ENCODE measurements at regions not wholly inside any gene's neighbourhood (a gene's known extent, or its start where the extent isn't known, plus 50 kb on each side); places are given as distances from the start of the nearest gene placed in this dataset.

DNA sequence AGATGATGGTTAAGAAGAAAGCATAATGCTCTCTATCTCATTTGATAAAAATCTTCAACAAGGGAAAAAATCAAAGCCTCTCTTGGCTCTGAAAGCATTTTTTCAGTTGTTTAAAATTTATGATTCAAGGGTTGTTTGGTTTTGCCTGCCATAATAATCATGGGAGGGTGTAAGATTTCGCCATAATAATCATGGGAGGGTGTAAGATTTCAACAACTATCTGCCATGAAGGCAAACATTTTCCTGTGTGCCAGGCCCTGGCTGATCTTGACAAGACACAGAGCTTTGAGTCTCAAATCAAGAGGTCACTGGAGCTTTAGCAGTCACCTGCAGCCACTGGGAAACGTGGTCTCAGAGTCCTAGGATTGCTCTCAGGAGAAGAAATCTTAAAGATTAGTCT, 175.1 kb upstream of the PIEZO2 start:
- H3K36me3 Mint-ChIP-seq (ENCODE audit: low read depth), result no peaks in the 10 kb centered on the region
- peaks cover 3% of the 10 kb centered on the region for H3K27me3 Mint-ChIP-seq
- no peaks in the 10 kb centered on the region for H3K9me3 Mint-ChIP-seq
- no peaks in the 10 kb centered on the region for H3K4me1 Mint-ChIP-seq (ENCODE audit: low read depth)
- H3K4me3 Mint-ChIP-seq, result no peak overlapping the region
- no peak overlapping the region for H3K27ac Mint-ChIP-seq
- intact Hi-C loops (cut with micrococcal nuclease), result no loop called here

DNA sequence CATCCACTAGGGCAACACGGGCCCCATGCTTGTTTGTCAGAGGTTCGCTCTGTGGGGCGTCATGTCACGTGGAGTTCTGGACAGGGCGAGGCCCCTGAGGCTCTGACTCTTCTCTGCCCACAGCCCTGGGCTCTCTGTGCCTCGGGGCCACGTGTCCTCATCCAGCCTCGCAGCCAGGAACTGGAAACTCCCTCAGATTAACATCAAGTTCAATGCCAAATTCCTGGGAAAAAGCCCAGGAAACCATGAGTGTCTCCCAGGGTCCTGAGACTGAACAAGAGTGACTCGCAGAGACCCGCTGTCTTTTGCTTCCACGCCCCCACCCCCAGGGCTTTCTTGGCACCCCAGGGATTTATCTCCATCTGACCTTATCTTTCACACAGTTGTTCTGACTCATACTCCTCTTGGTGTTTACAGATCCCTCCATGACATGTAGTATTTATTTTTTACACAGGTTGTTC, 174.0 kb upstream of the PIEZO2 start:
- Mint-ChIP-seq H3K4me3 (no peak overlapping the region), H3K36me3 (ENCODE audit: low read depth) (no peaks in the 10 kb centered on the region), H3K4me1 (ENCODE audit: low read depth) (no peaks in the 10 kb centered on the region), H3K27ac (no peak overlapping the region), H3K27me3 (peaks cover 3% of the 10 kb centered on the region), H3K9me3 (no peaks in the 10 kb centered on the region)
- intact Hi-C loops (cut with micrococcal nuclease), result no loop called here

DNA sequence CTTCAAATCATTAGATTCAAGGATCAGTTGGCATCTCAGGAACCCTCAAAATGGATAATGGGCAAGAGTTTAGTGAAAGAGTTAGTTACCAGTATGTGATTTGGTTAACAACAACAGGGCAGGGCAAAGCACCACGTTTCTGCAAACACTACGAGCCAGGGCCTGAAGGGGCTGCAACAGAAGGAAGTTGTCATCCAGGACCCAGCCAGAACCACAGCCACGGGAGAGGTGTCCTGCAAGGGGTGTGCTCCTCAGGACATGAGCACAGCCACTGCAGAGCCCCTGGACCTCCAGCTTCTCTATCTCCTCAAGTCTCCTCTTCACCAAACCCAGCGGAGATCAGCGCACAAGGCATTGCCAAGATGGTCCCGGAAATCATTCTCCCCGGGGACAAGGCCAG, 173.3 kb upstream of the PIEZO2 start:
- no peak overlapping the region for H3K4me3 Mint-ChIP-seq
- no peak overlapping the region for H3K27ac Mint-ChIP-seq
- intact Hi-C loops (cut with micrococcal nuclease), result no loop called here
- no peaks in the 10 kb centered on the region for H3K36me3 Mint-ChIP-seq (ENCODE audit: low read depth)
- H3K9me3 Mint-ChIP-seq, result no peaks in the 10 kb centered on the region
- H3K27me3 Mint-ChIP-seq, result peaks cover 3% of the 10 kb centered on the region
- no peaks in the 10 kb centered on the region for H3K4me1 Mint-ChIP-seq (ENCODE audit: low read depth)

DNA sequence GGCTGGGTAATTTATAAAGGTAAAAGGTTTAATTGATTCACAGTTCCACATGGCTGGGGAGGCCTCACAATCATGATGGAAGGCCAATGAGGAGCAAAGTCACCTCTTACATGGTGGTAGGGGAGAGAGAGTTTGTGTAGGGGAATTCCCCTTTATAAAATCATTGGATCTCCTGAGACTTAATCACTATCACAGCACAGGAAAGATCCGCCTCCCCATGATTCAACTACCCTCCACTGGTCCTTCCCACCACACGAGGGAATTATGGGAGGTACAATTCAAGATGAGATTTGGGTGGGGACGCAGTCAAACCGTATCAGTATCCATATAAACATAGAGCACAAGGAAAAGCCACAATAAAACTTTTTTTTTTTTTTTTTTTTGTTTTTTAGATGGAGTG, 172.6 kb upstream of the PIEZO2 start:
- H3K27me3 Mint-ChIP-seq, result peaks cover 3% of the 10 kb centered on the region
- no peaks in the 10 kb centered on the region for H3K36me3 Mint-ChIP-seq (ENCODE audit: low read depth)
- no peaks in the 10 kb centered on the region for H3K9me3 Mint-ChIP-seq
- H3K27ac Mint-ChIP-seq, result no peak overlapping the region
- H3K4me1 Mint-ChIP-seq (ENCODE audit: low read depth), result no peaks in the 10 kb centered on the region
- intact Hi-C loops (cut with micrococcal nuclease), result no loop called here
- no peak overlapping the region for H3K4me3 Mint-ChIP-seq

DNA sequence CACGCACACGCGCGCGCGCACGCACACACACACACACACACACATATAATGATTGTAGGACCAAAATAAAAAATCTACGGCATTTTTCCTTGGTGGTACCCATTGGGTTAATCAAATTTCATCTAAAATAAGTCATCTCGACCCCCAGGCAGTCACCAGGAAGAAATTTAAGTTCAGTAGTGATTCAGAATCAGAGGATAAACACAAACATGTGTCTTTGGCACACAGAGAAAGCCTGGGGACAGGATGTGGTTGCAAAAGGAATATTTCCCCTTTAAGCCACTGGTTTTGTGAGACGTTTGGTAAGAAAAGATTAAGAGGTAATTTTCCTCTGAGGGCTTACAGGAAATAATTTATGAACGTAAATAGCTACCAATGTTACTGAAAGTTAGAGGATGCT, 171.6 kb upstream of the PIEZO2 start:
- H3K27ac Mint-ChIP-seq, result no peak overlapping the region
- intact Hi-C loops (cut with micrococcal nuclease), result no loop called here
- peaks cover 3% of the 10 kb centered on the region for H3K27me3 Mint-ChIP-seq
- no peaks in the 10 kb centered on the region for H3K36me3 Mint-ChIP-seq (ENCODE audit: low read depth)
- H3K4me3 Mint-ChIP-seq, result no peak overlapping the region
- no peaks in the 10 kb centered on the region for H3K4me1 Mint-ChIP-seq (ENCODE audit: low read depth)
- no peaks in the 10 kb centered on the region for H3K9me3 Mint-ChIP-seq

DNA sequence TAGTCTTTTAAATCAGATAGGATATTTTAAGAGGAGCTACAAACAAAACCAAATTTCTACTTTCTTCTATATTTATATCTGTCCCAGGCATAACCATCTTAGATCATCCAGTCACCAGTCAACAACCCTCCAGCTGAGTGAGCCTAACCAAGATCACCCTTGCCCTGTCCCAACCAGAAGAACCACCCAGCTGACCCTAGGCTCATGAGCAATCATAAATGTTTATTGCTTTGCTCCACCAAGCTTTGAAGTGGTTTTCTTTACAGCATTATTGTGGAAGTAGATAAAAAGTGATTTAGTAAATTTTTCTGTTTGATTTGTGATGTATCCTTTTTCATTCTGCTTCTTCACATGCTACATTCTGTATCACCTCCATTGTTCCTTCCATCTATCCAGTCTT, 167.2 kb upstream of the PIEZO2 start:
- intact Hi-C loops (cut with micrococcal nuclease), result no loop called here

DNA sequence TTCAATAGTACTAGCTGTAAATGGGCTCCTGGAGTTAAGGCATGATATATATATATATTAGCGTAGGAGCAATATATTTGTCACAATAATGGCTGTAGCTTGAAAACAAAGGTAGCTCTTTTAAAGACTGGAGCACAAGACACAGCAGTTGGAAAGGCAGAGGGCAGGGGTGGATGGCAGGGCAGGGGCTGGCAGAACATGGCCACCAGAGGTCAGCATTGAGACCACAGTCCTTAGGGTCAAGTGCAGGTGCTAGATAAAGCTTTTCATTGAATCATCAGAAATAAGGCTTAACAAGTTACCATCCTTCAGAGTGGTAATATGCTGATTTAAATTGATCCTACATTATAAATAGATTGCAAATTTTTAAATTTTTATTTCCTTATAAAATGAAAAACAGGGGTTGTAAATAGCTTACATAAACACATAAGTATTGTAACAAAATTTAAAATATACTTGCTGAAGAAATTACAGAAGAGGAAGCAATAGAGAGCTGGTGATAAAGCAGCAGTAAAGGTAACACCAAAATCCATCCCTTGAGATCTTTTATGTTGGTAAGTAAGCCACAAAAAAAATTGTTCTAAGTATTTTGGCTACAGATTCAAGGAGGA, 161.2 kb upstream of the PIEZO2 start:
- Mint-ChIP-seq H3K4me3 (no peak overlapping the region), H3K4me1 (ENCODE audit: low read depth) (peaks cover 6% of the 10 kb centered on the region), H3K36me3 (ENCODE audit: low read depth) (no peaks in the 10 kb centered on the region), H3K27ac (no peak overlapping the region), H3K27me3 (no peaks in the 10 kb centered on the region), H3K9me3 (no peaks in the 10 kb centered on the region)
- intact Hi-C loops (cut with micrococcal nuclease), result loop anchor here (2.0 to 5.0 kb wide), 2 partner anchors 77 to 242 kb away; no protein-coding TSS in a partner anchor

More for the DNA sequence above, 167.2 kb upstream of the PIEZO2 start:
- Mint-ChIP-seq H3K9me3 (no peaks in the 10 kb centered on the region), H3K27ac (no peak overlapping the region), H3K4me1 (ENCODE audit: low read depth) (no peaks in the 10 kb centered on the region), H3K27me3 (peaks cover 3% of the 10 kb centered on the region), H3K4me3 (no peak overlapping the region), H3K36me3 (ENCODE audit: low read depth) (no peaks in the 10 kb centered on the region)

DNA sequence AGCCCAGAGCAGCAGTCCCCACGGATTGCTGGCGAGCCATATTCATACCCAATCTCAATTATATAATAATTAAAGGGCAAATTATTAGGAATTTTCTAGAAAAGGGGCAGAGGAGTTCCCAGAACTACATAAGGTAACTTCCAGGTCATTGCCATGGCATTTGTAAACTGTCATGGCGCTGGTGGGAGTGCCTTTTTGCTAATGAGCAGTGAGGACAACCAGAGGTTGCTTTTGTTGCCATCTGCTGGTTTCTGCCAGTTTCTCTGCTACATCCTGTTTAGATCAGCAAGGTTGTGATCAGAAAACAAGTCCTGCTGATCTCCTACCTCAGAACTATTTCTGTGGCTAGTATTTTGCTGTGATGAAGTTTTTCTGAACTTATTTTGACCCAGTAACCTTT, 159.8 kb upstream of the PIEZO2 start:
- H3K9me3 Mint-ChIP-seq, result peaks cover 3% of the 10 kb centered on the region
- intact Hi-C loops (cut with micrococcal nuclease), result no loop called here
- H3K36me3 Mint-ChIP-seq (ENCODE audit: low read depth), result no peaks in the 10 kb centered on the region
- H3K27ac Mint-ChIP-seq, result no peak overlapping the region
- no peak overlapping the region for H3K4me3 Mint-ChIP-seq
- H3K4me1 Mint-ChIP-seq (ENCODE audit: low read depth), result peaks cover 6% of the 10 kb centered on the region
- H3K27me3 Mint-ChIP-seq, result no peaks in the 10 kb centered on the region

DNA sequence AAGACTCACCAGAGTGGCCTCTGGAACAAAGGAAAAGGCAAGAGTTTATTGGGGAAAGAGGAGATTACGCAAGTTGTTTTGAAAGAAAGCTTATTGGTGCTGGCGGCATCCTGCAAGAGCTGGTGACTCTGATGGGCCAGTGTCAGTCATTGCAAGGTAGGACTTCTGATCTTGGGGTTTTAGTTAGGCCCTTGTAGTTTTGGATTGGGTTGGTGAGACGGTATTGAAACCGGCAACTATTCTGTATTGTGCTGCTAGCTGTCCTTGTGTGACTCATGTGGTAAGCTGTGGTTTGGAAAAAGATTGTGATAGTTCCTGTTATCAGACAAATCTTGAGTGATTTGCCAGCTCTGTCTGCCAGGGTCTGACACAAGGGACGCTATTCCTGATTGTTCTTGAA, 159.1 kb upstream of the PIEZO2 start:
- Mint-ChIP-seq H3K4me3 (no peak overlapping the region), H3K27me3 (no peaks in the 10 kb centered on the region), H3K27ac (no peak overlapping the region), H3K9me3 (peaks cover 6% of the 10 kb centered on the region), H3K4me1 (ENCODE audit: low read depth) (peaks cover 6% of the 10 kb centered on the region), H3K36me3 (ENCODE audit: low read depth) (no peaks in the 10 kb centered on the region)
- intact Hi-C loops (cut with micrococcal nuclease), result no loop called here

DNA sequence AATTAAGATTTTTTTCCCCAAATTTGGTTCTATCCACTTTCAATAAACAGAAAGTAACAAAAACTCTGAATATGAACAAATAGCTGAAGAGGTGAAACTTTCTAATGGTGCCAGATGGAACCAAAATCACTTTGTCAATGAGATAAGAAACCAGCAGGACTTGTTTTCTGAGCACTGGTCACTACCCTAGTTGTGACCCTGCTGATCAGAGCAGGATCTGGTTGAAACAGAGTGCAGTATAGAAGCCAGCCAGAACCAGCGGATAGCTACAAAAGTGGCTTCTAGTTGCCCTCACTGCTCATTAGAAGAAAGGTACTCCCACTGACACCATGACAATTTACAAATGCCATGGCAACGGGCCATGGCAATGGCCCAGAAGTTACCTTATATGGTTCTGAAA, 158.3 kb upstream of the PIEZO2 start:
- Mint-ChIP-seq H3K4me1 (ENCODE audit: low read depth) (peaks cover 6% of the 10 kb centered on the region), H3K4me3 (no peak overlapping the region), H3K27me3 (no peaks in the 10 kb centered on the region), H3K36me3 (ENCODE audit: low read depth) (no peaks in the 10 kb centered on the region), H3K27ac (no peak overlapping the region), H3K9me3 (peaks cover 13% of the 10 kb centered on the region)
- intact Hi-C loops (cut with micrococcal nuclease), result no loop called here

DNA sequence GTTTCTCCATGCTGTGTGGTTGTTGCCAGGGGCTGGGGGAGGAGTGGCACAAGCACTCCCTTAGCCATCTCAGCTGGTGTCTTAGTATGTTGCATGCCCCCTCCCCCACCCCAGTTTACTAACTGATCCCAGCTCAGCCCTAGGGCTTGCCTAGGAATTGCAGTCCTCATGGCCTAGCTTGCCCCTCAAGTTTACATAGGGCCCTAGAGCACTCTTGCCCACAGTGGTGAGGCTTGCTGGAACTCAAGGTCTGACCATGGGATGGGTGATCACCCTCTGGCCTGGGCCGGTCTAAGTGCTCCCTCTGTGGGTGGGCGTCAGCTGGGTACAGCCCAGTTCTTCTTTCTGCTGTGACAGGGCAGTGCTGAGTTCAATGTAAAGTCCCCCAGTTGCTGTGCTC, 156.1 kb upstream of the PIEZO2 start:
- no peaks in the 10 kb centered on the region for H3K36me3 Mint-ChIP-seq (ENCODE audit: low read depth)

DNA sequence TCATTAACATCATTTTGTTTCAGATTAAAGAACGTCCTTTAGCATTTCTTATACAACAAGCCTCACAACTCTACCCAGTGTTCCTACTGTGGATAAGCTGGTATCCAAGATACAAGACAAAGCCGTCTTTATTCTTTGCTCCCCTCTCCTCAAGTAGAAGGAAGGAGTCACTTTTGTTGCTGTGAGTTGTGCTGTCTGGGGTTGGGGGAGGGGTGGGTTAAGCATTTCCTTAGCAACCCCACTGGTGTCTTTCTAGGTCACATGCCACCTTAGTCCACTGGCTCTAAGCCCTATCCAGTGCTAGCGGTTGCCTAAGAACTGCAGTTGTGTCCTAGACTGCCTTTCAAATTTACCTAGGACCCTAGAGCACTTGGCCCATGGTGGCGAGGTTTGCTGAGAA, 155.6 kb upstream of the PIEZO2 start:
- no peak overlapping the region for H3K27ac Mint-ChIP-seq
- peaks cover 6% of the 10 kb centered on the region for H3K4me1 Mint-ChIP-seq (ENCODE audit: low read depth)
- intact Hi-C loops (cut with micrococcal nuclease), result no loop called here
- H3K36me3 Mint-ChIP-seq (ENCODE audit: low read depth), result no peaks in the 10 kb centered on the region
- H3K9me3 Mint-ChIP-seq, result peaks cover 35% of the 10 kb centered on the region
- no peak overlapping the region for H3K4me3 Mint-ChIP-seq
- H3K27me3 Mint-ChIP-seq, result no peaks in the 10 kb centered on the region

More for the DNA sequence above, 156.1 kb upstream of the PIEZO2 start:
- no peak overlapping the region for H3K27ac Mint-ChIP-seq
- H3K4me3 Mint-ChIP-seq, result no peak overlapping the region
- H3K4me1 Mint-ChIP-seq (ENCODE audit: low read depth), result peaks cover 6% of the 10 kb centered on the region
- H3K9me3 Mint-ChIP-seq, result peaks cover 30% of the 10 kb centered on the region
- intact Hi-C loops (cut with micrococcal nuclease), result no loop called here
- H3K27me3 Mint-ChIP-seq, result no peaks in the 10 kb centered on the region

DNA sequence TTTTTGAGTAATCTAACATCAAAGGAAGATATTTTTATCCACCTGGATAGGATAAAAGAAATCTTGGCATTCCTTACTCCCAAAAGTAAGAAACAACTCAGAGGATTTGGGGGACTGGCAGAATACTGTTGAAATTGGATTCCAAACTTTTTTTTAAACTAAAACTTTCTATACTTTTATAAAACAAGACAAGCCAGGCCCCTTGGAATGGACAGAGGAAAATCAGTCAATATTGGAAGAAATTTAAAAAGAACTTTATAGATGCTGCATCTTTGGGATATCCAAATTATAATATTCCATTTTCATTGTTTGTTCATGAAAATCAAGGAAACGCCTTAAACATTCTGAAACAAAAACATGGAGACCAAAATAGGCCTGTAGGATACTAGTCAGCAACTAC, 147.6 kb upstream of the PIEZO2 start:
- no peaks in the 10 kb centered on the region for H3K36me3 Mint-ChIP-seq (ENCODE audit: low read depth)
- H3K4me3 Mint-ChIP-seq, result no peak overlapping the region
- peaks cover 24% of the 10 kb centered on the region for H3K9me3 Mint-ChIP-seq
- H3K27ac Mint-ChIP-seq, result no peak overlapping the region
- no peaks in the 10 kb centered on the region for H3K27me3 Mint-ChIP-seq
- H3K4me1 Mint-ChIP-seq (ENCODE audit: low read depth), result no peaks in the 10 kb centered on the region
- intact Hi-C loops (cut with micrococcal nuclease), result no loop called here

DNA sequence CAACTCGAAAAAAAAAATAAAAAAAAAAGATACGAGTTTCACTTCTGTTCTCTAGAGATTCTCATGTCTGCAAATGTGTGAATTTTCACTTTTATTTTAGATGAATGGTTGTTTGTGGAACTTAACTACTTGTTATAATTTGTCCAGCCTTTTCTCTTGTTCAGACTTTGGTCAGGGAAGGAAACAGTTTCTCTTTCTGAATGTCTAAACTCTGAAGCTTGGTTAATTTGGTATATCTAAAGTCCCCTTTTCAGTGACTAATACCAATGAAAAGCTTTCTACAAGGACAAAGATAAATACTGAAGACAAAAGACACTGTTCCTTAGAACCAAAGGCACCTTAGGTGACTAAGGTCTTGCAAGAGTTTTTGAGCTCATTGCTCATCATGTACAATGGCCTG, 144.4 kb upstream of the PIEZO2 start:
- Mint-ChIP-seq H3K27me3 (no peaks in the 10 kb centered on the region), H3K4me3 (no peak overlapping the region), H3K36me3 (ENCODE audit: low read depth) (no peaks in the 10 kb centered on the region), H3K9me3 (no peaks in the 10 kb centered on the region), H3K27ac (no peak overlapping the region), H3K4me1 (ENCODE audit: low read depth) (no peaks in the 10 kb centered on the region)
- intact Hi-C loops (cut with micrococcal nuclease), result no loop called here

DNA sequence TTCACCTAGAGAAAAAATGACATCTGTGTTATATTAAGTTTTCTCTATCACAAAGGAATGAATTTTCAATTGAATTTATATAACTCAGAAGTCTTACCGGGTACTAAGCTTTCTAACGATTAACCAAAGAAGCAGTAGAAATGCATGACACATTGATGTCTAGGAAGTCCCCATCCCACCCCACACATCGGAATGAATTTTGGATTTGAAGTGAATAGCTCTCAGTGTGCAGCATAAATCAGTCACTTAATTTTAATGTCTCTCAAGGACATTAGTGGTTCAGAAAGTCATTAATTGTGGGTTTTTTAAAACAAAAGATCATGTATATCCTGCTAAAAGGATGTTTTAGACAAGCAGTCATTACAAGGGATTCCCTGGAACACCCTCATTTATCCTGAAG, 141.4 kb upstream of the PIEZO2 start:
- no peaks in the 10 kb centered on the region for H3K4me1 Mint-ChIP-seq (ENCODE audit: low read depth)

More for the DNA sequence above, 141.4 kb upstream of the PIEZO2 start:
- no peak overlapping the region for H3K4me3 Mint-ChIP-seq
- H3K27me3 Mint-ChIP-seq, result no peaks in the 10 kb centered on the region
- no peaks in the 10 kb centered on the region for H3K36me3 Mint-ChIP-seq (ENCODE audit: low read depth)
- intact Hi-C loops (cut with micrococcal nuclease), result no loop called here
- no peaks in the 10 kb centered on the region for H3K9me3 Mint-ChIP-seq
- H3K27ac Mint-ChIP-seq, result no peak overlapping the region

Data from dendritic cell treated with granulocyte-macrophage colony-stimulating factor and Interleukin-4, amounts not matched to agents 40 ng/mL and 50 ng/mL, for 4 days (primary cell).